Esophagus muscularis mucosa (tissue), 4 donors: ENCODE measurements at regions not wholly inside any gene's neighbourhood (a gene's known extent, or its start where the extent isn't known, plus 50 kb on each side); places are given as distances from the start of the nearest gene placed in this dataset.

ENCODE experiments used
- DNase-seq: peaks from one replicate; pipeline ENCODE4 v3.0.0-alpha.2; 2017; ENCODE audit errors: extremely low spot score
- H3K27ac ChIP-seq, 4 donors: fragments of 200-600 bp; sonication (generic); replicated peaks in 1 of 4; 1 replicate in 3 of 4; 2 replicates in 1 of 4; pipeline ENCODE4 v1.5.1; 2016 to 2019; ENCODE audit warnings: mild to moderate bottlenecking in 1 of 4
- H3K27me3 ChIP-seq, 4 donors: fragments of 200-600 bp; sonication (generic); one replicate each; pipeline versions ENCODE4 v1.5.1 to v1.6.0; 2016 to 2019
- H3K36me3 ChIP-seq, 4 donors: fragments of 200-600 bp; sonication (generic); one replicate each; pipeline ENCODE4 v1.5.1; 2016 to 2019
- H3K4me1 ChIP-seq, 4 donors: fragments of 200-600 bp; sonication (generic); one replicate each; pipeline ENCODE4 v1.5.1; 2016 to 2019
- H3K4me3 ChIP-seq, 4 donors: fragments of 200-600 bp; sonication (generic); 1 replicate in 2 of 4; 2 replicates in 2 of 4; pipeline ENCODE4 v1.5.1; 2016 to 2019; ENCODE audit warnings: mild to moderate bottlenecking in 4 of 4, moderate library complexity in 1 of 4
- H3K9me3 ChIP-seq, 4 donors: fragments of 200-600 bp; sonication (generic); 1 replicate in 3 of 4; 2 replicates in 1 of 4; pipeline ENCODE4 v1.5.1; 2016 to 2019
- CTCF ChIP-seq, 3 experiments: fragments of 200-600 bp in 2 of 3; fragments of 450-650 bp in 1 of 3; sonication (generic) in 2 of 3; IDR thresholded peaks; one replicate each; pipeline ENCODE4 v1.5.1; 2017 to 2019; ENCODE audit warnings: antibody characterized with exemption in 3 of 3, mild to moderate bottlenecking in 2 of 3, moderate library complexity in 1 of 3
- EP300 ChIP-seq: sonication (generic); formaldehyde crosslinking; IDR thresholded peaks from one replicate; pipeline ENCODE4 v1.6.1; 2017; ENCODE audit warnings: antibody characterized with exemption
- POLR2A ChIP-seq: fragments of 450-650 bp; IDR thresholded peaks from one replicate; pipeline ENCODE4 v1.6.1; 2017; ENCODE audit warnings: antibody characterized with exemption, moderate library complexity, mild to moderate bottlenecking, low read depth
- POLR2AphosphoS5 ChIP-seq, 2 donors: sonication (generic); formaldehyde crosslinking; IDR thresholded peaks; one replicate each; pipeline ENCODE4 v1.6.1; 2017; ENCODE audit warnings: antibody characterized with exemption in 2 of 2
- WGBS: methylation state at CpG from one replicate; pipeline ENCODE4 v1.1.5; 2018; 5-methylcytosine and 5-hydroxymethylcytosine counted together
- intact Hi-C: fragments of 100-400 bp; cut with DNase I; formaldehyde crosslinking; loops from one replicate; pipeline ENCODE4 v1.15.1; 2023

GRCh38 chr12:130081117-130081805 is 81.0 kb upstream of the FZD10 start:
- intact Hi-C loops, result no loop called here
- Histone ChIP-seq H3K9me3 (no peaks in the 10 kb centered on the region), H3K4me3 (no peak overlapping the region), H3K36me3 (no peaks in the 10 kb centered on the region), H3K27me3 (peaks cover 0 to 35% (median 2%) of the 10 kb centered on the region in 4 donors), H3K4me1 (no peaks in the 10 kb centered on the region), H3K27ac (no peak overlapping the region)
- no peak for DNase-seq
- 62% methylated on average over 13 of the region's 13 CpGs for WGBS
- TF ChIP-seq POLR2A (no peak), POLR2AphosphoS5 (IDR thresholded peaks at IDR 0.05) (no peak), EP300 (no peak), CTCF (IDR thresholded peaks at IDR 0.05) (no peak)

GRCh38 chr12:130083002-130083401 is 79.3 kb upstream of the FZD10 start:
- intact Hi-C loops, result no loop called here
- TF ChIP-seq CTCF (IDR thresholded peaks at IDR 0.05) (no peak), POLR2AphosphoS5 (IDR thresholded peaks at IDR 0.05) (no peak), POLR2A (no peak), EP300 (no peak)
- H3K27ac ChIP-seq, result no peak overlapping the region
- H3K27me3 ChIP-seq, result peaks cover 0 to 31% (median 0%) of the 10 kb centered on the region in 4 donors
- no peaks in the 10 kb centered on the region for H3K4me1 ChIP-seq
- no peak for DNase-seq
- H3K4me3 ChIP-seq, result no peak overlapping the region
- no peaks in the 10 kb centered on the region for H3K9me3 ChIP-seq
- no peaks in the 10 kb centered on the region for H3K36me3 ChIP-seq
- 63% methylated on average over 6 of the region's 6 CpGs for WGBS

- no peaks in the 10 kb centered on the region for H3K9me3 ChIP-seq
- no peak overlapping the region for H3K27ac ChIP-seq
- WGBS, result 91% methylated on average over 5 of the region's 8 CpGs
- peaks cover 0 to 26% (median 0%) of the 10 kb centered on the region in 4 donors for H3K27me3 ChIP-seq
- TF ChIP-seq CTCF (IDR thresholded peaks at IDR 0.05), result no peak
- TF ChIP-seq POLR2A, result no peak
- no peak for TF ChIP-seq POLR2AphosphoS5 (IDR thresholded peaks at IDR 0.05)
- no peak for TF ChIP-seq EP300
- intact Hi-C loops, result no loop called here
- no peak for DNase-seq
- H3K36me3 ChIP-seq, result no peaks in the 10 kb centered on the region
- no peaks in the 10 kb centered on the region for H3K4me1 ChIP-seq
- H3K4me3 ChIP-seq, result no peak overlapping the region
Observed at GRCh38 chr12:130083734-130084133, 78.5 kb upstream of the FZD10 start.

- Histone ChIP-seq H3K36me3 (no peaks in the 10 kb centered on the region), H3K4me1 (no peaks in the 10 kb centered on the region), H3K27ac (no peak overlapping the region), H3K4me3 (no peak overlapping the region), H3K27me3 (peaks cover 0 to 25% (median 0%) of the 10 kb centered on the region in 4 donors), H3K9me3 (no peaks in the 10 kb centered on the region)
- intact Hi-C loops, result no loop called here
- DNase-seq, result no peak
- TF ChIP-seq EP300 (no peak), POLR2AphosphoS5 (IDR thresholded peaks at IDR 0.05) (no peak), CTCF (IDR thresholded peaks at IDR 0.05) (no peak), POLR2A (no peak)
- WGBS, result 74% methylated on average over 8 of the region's 8 CpGs
Observed at GRCh38 chr12:130084359-130084758, 77.9 kb upstream of the FZD10 start.

GRCh38 chr12:130086248-130086647 is 76.0 kb upstream of the FZD10 start:
- Histone ChIP-seq H3K4me3 (no peak overlapping the region), H3K27me3 (peaks cover 0 to 13% (median 0%) of the 10 kb centered on the region in 4 donors), H3K27ac (no peak overlapping the region), H3K4me1 (no peaks in the 10 kb centered on the region), H3K9me3 (no peaks in the 10 kb centered on the region), H3K36me3 (no peaks in the 10 kb centered on the region)
- 37% methylated on average over 11 of the region's 11 CpGs for WGBS
- intact Hi-C loops, result no loop called here
- DNase-seq, result no peak
- TF ChIP-seq POLR2AphosphoS5 (IDR thresholded peaks at IDR 0.05) (no peak), EP300 (no peak), CTCF (IDR thresholded peaks at IDR 0.05) (no peak), POLR2A (no peak)
